ENCODE measurements at regions not wholly inside any gene's neighbourhood (a gene's known extent, or its start where the extent isn't known, plus 50 kb on each side); places are given as distances from the start of the nearest gene placed in this dataset.

DNA sequence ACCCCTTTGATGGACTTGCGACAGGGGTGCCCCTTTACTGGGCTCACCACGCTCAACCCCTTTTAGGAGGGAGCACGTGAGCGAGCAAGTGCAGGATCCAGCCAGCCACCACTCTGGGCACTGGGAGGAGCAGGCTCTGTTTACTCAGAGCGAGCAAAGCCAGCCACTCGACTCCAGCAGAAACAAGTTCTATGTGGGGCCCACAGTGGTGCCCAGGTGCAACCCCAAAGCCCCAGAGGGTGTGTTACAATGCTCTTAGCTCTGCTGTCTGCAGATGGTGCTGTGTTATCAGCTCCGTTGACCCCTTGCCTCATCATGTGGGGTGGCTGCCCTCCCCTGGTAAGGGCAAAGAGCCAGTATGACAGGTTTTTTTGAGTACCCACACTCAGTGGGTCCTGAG, 120.3 kb upstream of the SUCLG2 start:
- peaks cover 22% of the 10 kb centered on the region for H3K9me3 Mint-ChIP-seq (ENCODE audit: low read depth)
- DNase-seq (ENCODE audit: low spot score, unreplicated experiment), result no peak
- no peaks in the 10 kb centered on the region for H3K27me3 Mint-ChIP-seq
- H3K4me3 Mint-ChIP-seq (ENCODE audit: low read depth), result no peak overlapping the region
- no peak overlapping the region for H3K27ac Mint-ChIP-seq
- H3K36me3 Mint-ChIP-seq (ENCODE audit: insufficient read depth), result no peaks in the 10 kb centered on the region
- H3K4me1 Mint-ChIP-seq (ENCODE audit: low read depth), result no peaks in the 10 kb centered on the region
- no peak for TF ChIP-seq CTCF (IDR thresholded peaks at IDR 0.05; ENCODE audit: unreplicated experiment)

GRCh38 chr3:67765575-67765974, 111.2 kb upstream of the SUCLG2 start:
- peaks cover 29% of the 10 kb centered on the region for H3K9me3 Mint-ChIP-seq (ENCODE audit: low read depth)
- no peak for TF ChIP-seq CTCF (IDR thresholded peaks at IDR 0.05; ENCODE audit: unreplicated experiment)
- no peak overlapping the region for H3K4me3 Mint-ChIP-seq (ENCODE audit: low read depth)
- H3K27me3 Mint-ChIP-seq, result no peaks in the 10 kb centered on the region
- no peak for DNase-seq (ENCODE audit: low spot score, unreplicated experiment)
- no peak overlapping the region for H3K27ac Mint-ChIP-seq
- no peaks in the 10 kb centered on the region for H3K4me1 Mint-ChIP-seq (ENCODE audit: low read depth)
- H3K36me3 Mint-ChIP-seq (ENCODE audit: insufficient read depth), result no peaks in the 10 kb centered on the region

GRCh38 chr3:67745296-67745695, 90.9 kb upstream of the SUCLG2 start:
- no peaks in the 10 kb centered on the region for H3K27me3 Mint-ChIP-seq
- peaks cover 2% of the 10 kb centered on the region for H3K36me3 Mint-ChIP-seq (ENCODE audit: insufficient read depth)
- TF ChIP-seq CTCF (IDR thresholded peaks at IDR 0.05; ENCODE audit: unreplicated experiment), result no peak
- H3K4me3 Mint-ChIP-seq (ENCODE audit: low read depth), result no peak overlapping the region
- H3K27ac Mint-ChIP-seq, result no peak overlapping the region
- peaks cover 10% of the 10 kb centered on the region for H3K9me3 Mint-ChIP-seq (ENCODE audit: low read depth)
- no peaks in the 10 kb centered on the region for H3K4me1 Mint-ChIP-seq (ENCODE audit: low read depth)
- no peak for DNase-seq (ENCODE audit: low spot score, unreplicated experiment)

DNA sequence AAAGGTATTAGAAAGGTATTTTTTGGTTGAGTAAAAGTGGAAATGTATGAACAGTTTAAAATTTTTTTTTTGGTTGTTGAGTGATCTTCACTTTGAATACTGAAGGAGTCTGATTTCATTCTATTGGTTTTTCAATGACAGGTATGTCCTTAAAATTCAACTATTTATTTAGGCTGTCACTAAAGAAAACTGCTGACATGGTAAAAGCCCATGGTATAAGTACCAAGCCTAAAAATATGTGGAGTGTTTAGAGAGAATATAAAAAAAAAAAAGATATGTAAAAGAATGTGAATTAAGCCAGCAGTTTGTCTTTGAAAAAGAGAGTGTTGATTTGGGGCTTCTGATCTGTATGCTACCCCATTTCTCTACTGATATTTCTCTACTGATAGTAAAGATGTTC, 90.3 kb upstream of the SUCLG2 start:
- TF ChIP-seq CTCF (IDR thresholded peaks at IDR 0.05; ENCODE audit: unreplicated experiment), result no peak
- no peaks in the 10 kb centered on the region for H3K4me1 Mint-ChIP-seq (ENCODE audit: low read depth)
- no peak overlapping the region for H3K27ac Mint-ChIP-seq
- H3K9me3 Mint-ChIP-seq (ENCODE audit: low read depth), result peaks cover 10% of the 10 kb centered on the region
- H3K27me3 Mint-ChIP-seq, result no peaks in the 10 kb centered on the region
- DNase-seq (ENCODE audit: low spot score, unreplicated experiment), result no peak
- H3K4me3 Mint-ChIP-seq (ENCODE audit: low read depth), result no peak overlapping the region
- H3K36me3 Mint-ChIP-seq (ENCODE audit: insufficient read depth), result peaks cover 2% of the 10 kb centered on the region

- Mint-ChIP-seq H3K4me1 (ENCODE audit: low read depth) (no peaks in the 10 kb centered on the region), H3K4me3 (ENCODE audit: low read depth) (no peak overlapping the region)
Observed at GRCh38 chr3:67739851-67740250, 85.4 kb upstream of the SUCLG2 start.

More at GRCh38 chr3:67739851-67740250, 85.4 kb upstream of the SUCLG2 start:
- DNase-seq (ENCODE audit: low spot score, unreplicated experiment), result no peak
- Mint-ChIP-seq H3K27me3 (no peaks in the 10 kb centered on the region), H3K27ac (no peak overlapping the region), H3K36me3 (ENCODE audit: insufficient read depth) (no peaks in the 10 kb centered on the region), H3K9me3 (ENCODE audit: low read depth) (peaks cover 10% of the 10 kb centered on the region)
- TF ChIP-seq CTCF (IDR thresholded peaks at IDR 0.05; ENCODE audit: unreplicated experiment), result no peak
